Ishikawa (cell line): ENCODE measurements at regions not wholly inside any gene's neighbourhood (a gene's known extent, or its start where the extent isn't known, plus 50 kb on each side); places are given as distances from the start of the nearest gene placed in this dataset.

Source experiments
- CEBPB ChIP-seq: IDR thresholded peaks from 2 replicates; pipeline ENCODE4 v1.6.1; 2012
- CREB1 ChIP-seq: IDR thresholded peaks from 2 replicates; pipeline ENCODE4 v1.6.1; 2012; ENCODE audit warnings: low read depth
- EGR1 ChIP-seq: IDR thresholded peaks from 2 replicates; pipeline ENCODE4 v1.6.1; 2012
- EP300 ChIP-seq: IDR thresholded peaks from 2 replicates; pipeline ENCODE4 v1.6.1; 2012; ENCODE audit warnings: borderline replicate concordance
- FOXM1 ChIP-seq: IDR thresholded peaks from 2 replicates; pipeline ENCODE4 v1.6.1; 2012; ENCODE audit warnings: low read depth, borderline replicate concordance
- MAX ChIP-seq: IDR thresholded peaks from 2 replicates; pipeline ENCODE4 v1.6.1; 2012
- NFIC ChIP-seq: IDR thresholded peaks from 2 replicates; pipeline ENCODE4 v1.6.1; 2012
- RAD21 ChIP-seq: IDR thresholded peaks from 2 replicates; pipeline ENCODE4 v1.6.1; 2012; ENCODE audit warnings: low read depth
- REST ChIP-seq: IDR thresholded peaks from 2 replicates; pipeline ENCODE4 v1.6.1; 2012; ENCODE audit warnings: low read depth, mild to moderate bottlenecking
- TAF1 ChIP-seq: IDR thresholded peaks from 2 replicates; pipeline ENCODE4 v1.6.1; 2012; ENCODE audit warnings: low read depth, mild to moderate bottlenecking
- TCF12 ChIP-seq: IDR thresholded peaks from 2 replicates; pipeline ENCODE4 v1.6.1; 2012; ENCODE audit warnings: low read depth
- TEAD4 ChIP-seq: IDR thresholded peaks from 2 replicates; pipeline ENCODE4 v1.6.1; 2012
- USF1 ChIP-seq: IDR thresholded peaks from 2 replicates; pipeline ENCODE4 v1.6.1; 2012
- YY1 ChIP-seq: IDR thresholded peaks from 2 replicates; pipeline ENCODE4 v1.6.1; 2012; ENCODE audit warnings: low read depth
- ZBTB7A ChIP-seq: IDR thresholded peaks from 2 replicates; pipeline ENCODE4 v1.6.1; 2012; ENCODE audit warnings: low read depth

GRCh38 chr3:104575634-104576033, 791.1 kb upstream of the ALCAM start:
- TF ChIP-seq USF1 (no peak), EP300 (no peak), ZBTB7A (no peak), CREB1 (no peak), MAX (no peak), CEBPB (no peak), TAF1 (no peak), TEAD4 (no peak), REST (no peak), EGR1 (no peak), NFIC (no peak), TCF12 (no peak), YY1 (no peak), RAD21 (no peak), FOXM1 (no peak)

- no peak for TF ChIP-seq TEAD4
- no peak for TF ChIP-seq USF1
- TF ChIP-seq YY1: no peak
- no peak for TF ChIP-seq RAD21
- no peak for TF ChIP-seq TAF1
- TF ChIP-seq EP300: no peak
- TF ChIP-seq ZBTB7A: no peak
- no peak for TF ChIP-seq REST
- no peak for TF ChIP-seq CEBPB
Measured at GRCh38 chr3:104578558-104578957, 788.2 kb upstream of the ALCAM start.

- no peak for TF ChIP-seq RAD21
- no peak for TF ChIP-seq FOXM1
- no peak for TF ChIP-seq ZBTB7A
- TF ChIP-seq MAX: no peak
- TF ChIP-seq EGR1: no peak
- TF ChIP-seq TEAD4: no peak
Measured at GRCh38 chr3:104582092-104582491, 784.6 kb upstream of the ALCAM start.

- no peak for TF ChIP-seq FOXM1
- no peak for TF ChIP-seq YY1
- no peak for TF ChIP-seq CEBPB
- TF ChIP-seq ZBTB7A: no peak
- TF ChIP-seq MAX: no peak
- TF ChIP-seq EGR1: no peak
- TF ChIP-seq TAF1: no peak
- TF ChIP-seq EP300: no peak
- no peak for TF ChIP-seq RAD21
- no peak for TF ChIP-seq CREB1
- TF ChIP-seq USF1: no peak
- TF ChIP-seq TCF12: no peak
- TF ChIP-seq TEAD4: no peak
- no peak for TF ChIP-seq NFIC
- no peak for TF ChIP-seq REST
Measured at GRCh38 chr3:104584682-104585081, 782.0 kb upstream of the ALCAM start.
